GM18517 (cell line): ENCODE measurements at regions not wholly inside any gene's neighbourhood (a gene's known extent, or its start where the extent isn't known, plus 50 kb on each side); places are given as distances from the start of the nearest gene placed in this dataset.
A peak's percentile ranks its signal among the peaks of the same experiment; 100 is the strongest.

Experiments used
- ATAC-seq: cut with Tn5 transposase; IDR thresholded peaks from one replicate; pipeline ENCODE4 v1.9.1; 2021; ENCODE audit warnings: mild to moderate bottlenecking, moderate library complexity; ENCODE audit not compliant: unreplicated experiment

GRCh38 chr1:87942165-87942564, 613.5 kb downstream of the LMO4 start:
- no peak for ATAC-seq

- ATAC-seq = no peak
These were observed 621.0 kb downstream of the LMO4 start for GRCh38 chr1:87949711-87950110.

- ATAC-seq = no peak
These were observed 621.7 kb downstream of the LMO4 start for GRCh38 chr1:87950369-87950768.

GRCh38 chr1:87951409-87951808, 622.7 kb downstream of the LMO4 start:
- no peak for ATAC-seq

DNA sequence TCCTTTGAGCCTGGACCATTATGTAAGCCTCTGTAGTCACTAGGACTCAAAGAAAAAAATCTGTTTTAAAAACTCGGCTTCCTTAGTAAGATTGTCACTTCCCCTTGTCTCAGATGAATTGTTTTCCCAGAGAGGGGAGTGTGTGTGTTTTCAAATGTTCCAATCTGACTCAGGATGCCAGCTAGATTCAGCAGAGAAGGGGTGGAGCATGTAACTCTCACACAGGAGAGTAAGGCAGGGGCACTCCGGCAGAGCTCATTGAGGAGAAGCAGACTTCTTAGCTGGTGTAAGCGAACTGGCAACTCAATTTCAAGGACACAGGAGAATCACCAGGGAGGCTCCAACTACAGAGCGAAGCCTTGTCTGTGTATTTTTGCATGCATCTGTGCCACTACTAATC, 623.2 kb downstream of the LMO4 start:
- no peak for ATAC-seq

DNA sequence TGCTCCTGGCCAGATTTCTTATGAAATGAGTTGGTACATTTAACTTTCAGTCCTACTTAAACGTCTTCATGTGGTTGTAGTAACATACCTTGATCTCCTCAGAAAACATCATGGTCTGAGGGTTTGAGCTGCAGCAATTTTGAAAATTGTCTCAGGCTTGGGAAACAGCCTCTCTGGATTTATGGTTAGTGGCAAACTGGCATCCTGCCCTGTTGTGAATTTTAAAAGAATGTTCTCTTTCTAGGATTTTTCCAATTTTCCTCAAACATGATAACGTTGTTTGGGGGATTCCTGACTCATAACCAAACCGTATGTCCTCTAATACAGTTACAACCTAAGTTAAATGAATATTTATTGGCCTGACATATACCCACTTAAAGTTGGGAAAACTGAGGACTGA, 624.4 kb downstream of the LMO4 start:
- ATAC-seq = no peak

DNA sequence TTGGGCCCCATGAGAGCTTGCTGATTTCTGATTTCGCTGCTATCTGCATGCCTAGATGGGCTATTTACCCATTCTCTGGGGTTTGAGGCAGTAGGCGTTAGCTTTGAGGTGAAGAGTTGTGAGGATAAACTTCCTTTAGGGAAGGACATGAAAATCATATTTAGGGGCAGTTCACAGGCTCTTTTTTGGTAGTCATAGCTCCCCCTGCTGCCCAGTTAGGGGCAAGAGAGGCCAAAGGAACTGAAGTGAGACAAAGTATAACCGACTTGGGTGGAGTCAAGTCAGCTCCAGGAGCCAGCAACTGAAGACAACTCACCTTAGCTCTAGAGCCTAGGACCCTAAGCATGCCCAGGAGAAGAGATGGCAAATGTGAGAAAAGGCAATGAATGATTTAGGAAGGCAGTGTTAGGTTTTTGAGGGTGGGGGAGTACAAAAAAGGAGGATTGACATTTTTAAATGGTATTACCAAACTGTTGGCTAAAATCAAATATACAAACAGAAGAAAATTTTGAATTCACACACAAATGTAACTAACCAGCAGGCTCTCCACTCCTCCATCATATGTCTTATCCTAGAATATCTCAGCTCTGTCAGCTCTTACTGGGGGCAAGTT, 625.2 kb downstream of the LMO4 start:
- peak; percentile 59 for ATAC-seq

DNA sequence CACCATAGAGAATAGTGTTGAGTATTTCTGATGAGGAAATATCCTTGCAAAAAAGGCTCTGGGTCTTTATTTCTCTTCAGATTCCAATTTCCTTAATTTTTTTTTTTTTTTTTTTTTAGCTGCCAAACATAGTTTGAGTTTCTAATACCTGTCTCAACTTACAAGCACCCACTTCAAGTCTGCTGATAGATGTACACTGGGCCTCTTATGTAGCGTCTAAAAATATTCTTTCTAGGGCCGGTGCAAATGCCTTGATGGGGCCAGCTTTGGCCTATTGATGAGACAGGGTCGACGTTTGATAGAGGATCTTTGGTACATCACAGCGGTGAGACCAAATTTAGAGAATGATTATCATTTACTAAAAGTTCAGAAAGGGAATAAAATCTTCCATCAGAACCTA, 626.4 kb downstream of the LMO4 start:
- no peak for ATAC-seq

- ATAC-seq = no peak
These were observed 627.4 kb downstream of the LMO4 start for GRCh38 chr1:87956072-87956471.

GRCh38 chr1:87956750-87957149, 628.1 kb downstream of the LMO4 start:
- ATAC-seq = no peak

GRCh38 chr1:87957331-87957730, 628.7 kb downstream of the LMO4 start:
- no peak for ATAC-seq

DNA sequence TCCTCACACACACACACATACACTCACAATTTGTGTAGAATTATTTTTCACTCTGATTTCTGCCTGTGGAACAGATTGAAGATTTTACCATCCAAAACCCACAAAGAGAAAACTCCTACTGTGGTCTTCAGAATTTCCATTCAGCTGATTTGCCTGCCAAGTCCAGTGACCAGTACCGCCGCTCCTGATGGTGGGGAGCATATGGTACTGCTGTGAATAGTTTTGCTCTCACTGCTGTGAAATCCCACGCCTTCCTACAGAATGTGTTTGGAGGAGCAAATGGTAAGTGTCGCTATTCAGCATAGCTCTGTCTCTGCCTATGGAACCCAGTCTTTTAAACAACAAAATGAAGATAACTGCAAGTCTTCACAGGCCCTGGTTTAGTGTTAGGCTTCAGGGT, 629.5 kb downstream of the LMO4 start:
- ATAC-seq = no peak

- no peak for ATAC-seq
These were observed 630.0 kb downstream of the LMO4 start for GRCh38 chr1:87958716-87959115.

- ATAC-seq = no peak
These were observed 630.6 kb downstream of the LMO4 start for GRCh38 chr1:87959236-87959635.

GRCh38 chr1:87961992-87962391, 633.3 kb downstream of the LMO4 start:
- no peak for ATAC-seq

DNA sequence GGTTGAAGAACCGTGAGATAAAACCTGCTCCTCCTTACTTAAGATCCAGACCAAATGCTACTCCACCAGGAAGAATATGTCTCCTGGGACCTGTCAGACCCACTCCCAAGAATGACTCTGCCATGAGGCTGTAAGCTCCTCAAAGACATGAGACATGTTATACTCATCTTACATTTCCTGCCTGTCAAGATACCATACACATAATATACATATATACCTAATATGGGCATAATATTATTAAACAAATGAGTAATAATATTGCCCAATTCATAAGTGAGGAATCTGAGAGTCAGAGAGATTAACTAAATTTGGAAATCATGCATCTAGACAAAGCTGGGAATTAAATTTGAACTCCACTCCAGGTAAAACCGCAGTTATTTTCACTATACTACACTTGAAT, 634.9 kb downstream of the LMO4 start:
- no peak for ATAC-seq

DNA sequence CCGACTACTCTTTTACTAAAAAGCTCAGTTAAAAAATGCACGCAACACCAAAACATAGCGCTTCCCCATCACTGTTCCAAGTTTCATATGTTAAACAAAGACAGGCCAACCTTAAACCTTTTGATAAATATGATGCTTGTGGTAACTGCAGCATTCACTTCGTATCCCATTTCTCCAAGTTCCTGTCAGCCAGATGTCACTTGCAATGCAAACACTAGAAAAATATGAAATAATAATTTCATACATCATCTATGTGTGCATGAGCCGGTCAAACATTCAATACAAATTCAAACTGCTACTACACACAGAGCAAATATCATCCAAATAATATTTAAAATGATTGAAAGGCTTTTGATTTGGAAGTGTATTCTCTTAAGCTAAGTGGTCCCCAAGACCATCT, 636.5 kb downstream of the LMO4 start:
- ATAC-seq = no peak

GRCh38 chr1:87968197-87968955, 639.7 kb downstream of the LMO4 start:
- ATAC-seq = no peak

GRCh38 chr1:87969040-87969439, 640.4 kb downstream of the LMO4 start:
- no peak for ATAC-seq

DNA sequence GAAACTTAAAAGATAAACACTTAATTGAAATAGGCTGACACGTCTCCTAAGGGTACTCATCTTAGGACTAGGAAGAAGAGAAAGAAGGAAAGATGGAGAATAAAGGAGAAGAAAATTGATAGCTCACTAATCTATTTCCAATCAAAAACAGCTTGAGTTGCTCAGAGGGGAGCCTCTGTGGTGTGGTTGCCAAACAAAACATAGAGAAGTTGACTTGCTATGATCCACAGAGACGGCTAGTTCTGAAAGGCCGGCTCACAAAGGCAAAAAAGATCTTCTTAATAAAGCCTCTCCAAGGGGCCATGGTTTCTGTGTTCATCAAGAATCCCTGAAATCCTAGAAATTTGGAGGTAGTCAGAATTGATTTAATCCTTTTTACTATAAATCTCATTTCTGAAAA, 644.1 kb downstream of the LMO4 start:
- no peak for ATAC-seq

DNA sequence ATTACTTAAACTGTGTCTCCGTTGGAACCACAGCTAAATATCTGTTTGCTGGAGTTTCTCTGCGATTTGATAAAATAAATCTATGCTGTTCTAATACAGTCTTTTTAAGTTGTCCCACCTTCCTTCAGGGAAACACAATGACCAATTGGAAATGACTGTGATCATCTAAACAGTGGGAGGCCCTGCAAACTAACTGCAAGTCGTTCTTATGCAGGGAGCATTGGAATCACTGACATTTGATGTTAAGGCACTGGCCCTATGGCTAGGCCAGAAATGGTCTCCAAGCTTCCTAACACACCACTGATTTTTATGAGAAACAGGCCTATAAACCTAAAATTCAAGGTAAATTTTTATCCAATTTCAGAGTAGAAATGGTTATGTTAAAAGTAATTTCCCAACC, 645.2 kb downstream of the LMO4 start:
- ATAC-seq = no peak

GRCh38 chr1:87976316-87976715, 647.6 kb downstream of the LMO4 start:
- no peak for ATAC-seq

- ATAC-seq = no peak
These were observed 648.5 kb downstream of the LMO4 start for GRCh38 chr1:87977145-87977544.
